HuH-7 (cell line): ENCODE measurements at regions not wholly inside any gene's neighbourhood (a gene's known extent, or its start where the extent isn't known, plus 50 kb on each side); places are given as distances from the start of the nearest gene placed in this dataset.
"Not testable (repeated sequence)": the region's sequence is repeated elsewhere in the genome, so short reads cannot be mapped to it uniquely, and the experiment has no call there.

ENCODE experiments used
- DNase-seq: peaks from one replicate; pipeline ENCODE4 v3.0.0; 2011; ENCODE audit warnings: low spot score

DNA sequence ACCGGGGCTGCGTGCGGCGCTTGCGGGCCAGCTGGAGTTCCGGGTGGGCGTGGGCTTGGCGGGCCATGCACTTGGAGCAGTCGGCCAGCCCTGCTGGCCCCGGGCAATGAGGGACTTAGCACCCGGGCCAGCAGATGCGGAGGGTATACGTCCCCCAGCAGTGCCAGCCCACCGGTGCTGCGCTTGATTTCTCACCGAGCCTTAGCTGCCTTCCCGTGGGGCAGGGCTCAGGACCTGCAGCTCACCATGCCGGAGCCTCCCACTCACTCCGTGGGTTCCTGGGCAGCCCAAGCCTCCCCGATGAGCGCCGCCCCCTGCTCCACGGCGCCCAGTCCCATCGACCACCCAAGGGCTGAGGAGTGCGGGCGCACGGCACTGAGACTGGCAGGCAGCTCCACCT lies 51.4 kb upstream of the INPP4B start:
- not testable (repeated sequence) for DNase-seq

- DNase-seq: no peak
Observed at GRCh38 chr4:142900622-142901021, 54.5 kb upstream of the INPP4B start.

- no peak for DNase-seq
Observed at GRCh38 chr4:142901166-142901662, 55.1 kb upstream of the INPP4B start.

- DNase-seq: not testable (repeated sequence)
Observed at GRCh38 chr4:142903617-142904016, 57.5 kb upstream of the INPP4B start.

- no peak for DNase-seq
Observed at GRCh38 chr4:142909908-142910307, 63.8 kb upstream of the INPP4B start.

DNA sequence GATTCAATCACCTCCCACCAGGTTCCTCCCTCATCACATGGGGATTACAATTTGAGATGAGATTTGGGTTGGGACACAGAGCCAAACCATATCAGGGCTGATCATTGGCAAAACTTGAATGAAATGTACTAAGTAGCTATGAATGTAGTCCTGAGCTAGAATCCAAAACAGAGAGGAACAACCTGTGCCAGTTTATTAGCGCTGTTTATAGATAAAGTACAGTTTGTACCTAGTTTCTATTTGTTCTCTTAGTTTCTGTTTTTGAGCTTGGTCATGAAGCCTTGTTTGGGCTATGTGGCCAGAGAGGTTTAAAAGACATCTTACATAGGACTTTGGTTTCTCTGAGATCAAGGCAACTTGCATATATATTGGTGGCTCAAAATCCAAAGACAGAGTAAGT lies 66.9 kb upstream of the INPP4B start:
- DNase-seq: no peak

DNA sequence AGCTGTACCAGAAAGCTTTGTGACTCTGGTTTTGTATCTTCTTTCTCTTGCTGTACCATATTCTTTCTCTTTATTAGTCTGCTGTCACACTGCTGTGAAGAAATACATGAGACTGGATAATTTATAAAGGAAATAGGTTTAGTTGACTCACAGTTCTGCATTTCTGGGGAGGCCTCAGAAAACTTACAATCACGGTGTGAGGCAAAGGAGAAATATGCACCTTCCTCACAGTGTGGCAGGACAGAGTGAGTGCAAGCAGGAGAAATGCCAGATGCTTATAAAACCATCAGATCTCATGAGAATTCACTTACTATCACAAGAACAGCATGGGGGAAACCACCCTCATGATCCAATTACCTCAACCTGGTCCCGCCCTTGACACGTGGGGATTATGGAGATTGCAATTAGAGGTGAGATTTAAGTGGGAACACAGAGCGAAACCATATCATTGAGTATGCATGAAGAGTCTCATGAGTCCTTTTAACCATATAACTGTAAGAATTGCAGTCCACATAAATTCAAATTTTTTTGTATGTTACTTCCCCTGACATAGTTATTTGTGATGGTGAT lies 67.4 kb upstream of the INPP4B start:
- DNase-seq: no peak

GRCh38 chr4:142917678-142918077 lies 71.6 kb upstream of the INPP4B start:
- no peak for DNase-seq

DNA sequence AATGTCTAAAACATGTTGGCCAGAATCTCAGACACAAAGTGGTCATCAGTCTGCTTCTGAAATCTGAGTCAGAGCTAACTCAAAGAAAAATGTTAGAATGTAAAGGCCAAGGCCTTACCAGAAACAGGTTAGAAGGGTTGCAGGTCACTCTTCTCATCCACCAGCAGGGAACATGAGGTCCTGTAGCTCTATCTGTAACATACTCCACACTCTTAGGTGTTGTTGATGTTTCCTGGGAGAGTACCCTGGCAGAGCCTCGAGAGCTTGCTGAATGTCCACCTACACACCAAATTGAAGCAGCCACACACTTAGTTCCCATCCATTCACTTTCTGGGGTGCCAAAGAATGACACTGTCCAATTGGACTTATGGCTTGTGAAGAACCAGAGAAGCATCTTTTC lies 76.6 kb upstream of the INPP4B start:
- no peak for DNase-seq

GRCh38 chr4:142923619-142924018 lies 77.5 kb upstream of the INPP4B start:
- DNase-seq: no peak

- DNase-seq: no peak
Observed at GRCh38 chr4:142925161-142925560, 79.1 kb upstream of the INPP4B start.

DNA sequence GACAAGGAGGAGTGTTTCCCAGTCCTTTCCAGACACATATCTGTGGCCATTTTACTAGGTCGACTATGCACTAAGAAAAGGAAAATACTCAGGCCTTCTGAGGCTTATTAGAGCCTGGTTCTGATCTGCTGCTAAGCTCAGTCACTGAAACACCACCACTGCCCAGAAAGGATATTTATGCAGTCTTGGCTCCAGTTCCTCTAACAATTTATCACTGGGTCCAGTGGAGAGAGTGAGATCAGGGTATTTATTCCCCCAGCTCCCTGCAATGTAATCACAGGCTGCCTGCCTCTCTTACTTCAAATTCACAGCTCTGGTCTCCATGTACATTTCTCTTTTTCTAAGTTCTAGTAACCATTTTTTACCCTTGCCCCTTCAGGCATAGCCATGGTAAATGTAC lies 81.6 kb upstream of the INPP4B start:
- DNase-seq: no peak

DNA sequence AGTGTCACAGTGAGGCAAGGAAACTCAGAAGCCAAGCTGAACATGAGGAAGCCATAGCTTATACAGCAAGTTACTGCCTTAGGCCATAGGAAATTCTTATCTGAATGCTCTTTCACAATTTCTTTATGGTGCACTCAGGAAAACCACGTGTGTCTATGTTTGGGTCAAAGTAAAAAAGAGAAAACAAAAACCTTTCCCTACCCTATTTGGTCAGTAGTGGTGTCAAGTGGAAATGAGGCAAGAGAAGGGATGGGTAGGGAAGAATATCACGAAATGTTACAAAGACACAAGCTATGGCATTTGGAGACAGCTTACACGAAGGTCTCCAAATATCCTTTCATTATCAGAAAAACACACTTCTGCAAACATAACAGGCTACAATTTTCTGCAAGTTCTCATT lies 83.4 kb upstream of the INPP4B start:
- no peak for DNase-seq

DNA sequence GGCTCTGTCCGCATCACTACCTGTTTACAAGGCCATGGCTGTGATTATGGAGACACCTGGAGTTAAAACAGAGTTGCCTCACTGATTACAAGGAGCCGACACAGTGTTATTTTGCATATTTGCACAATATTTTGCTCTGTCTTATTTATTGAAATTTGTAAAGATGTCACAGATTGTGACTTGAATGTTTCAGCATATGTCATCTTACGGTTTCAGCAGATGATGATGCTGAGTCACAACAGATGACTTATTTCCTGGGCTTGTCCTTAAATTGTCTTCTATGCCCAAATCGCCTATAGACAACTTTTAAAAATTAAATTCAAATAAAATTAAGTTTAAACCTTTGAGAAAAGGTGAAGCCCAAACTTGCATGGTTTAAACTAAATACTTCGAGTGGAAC lies 87.1 kb upstream of the INPP4B start:
- no peak for DNase-seq

DNA sequence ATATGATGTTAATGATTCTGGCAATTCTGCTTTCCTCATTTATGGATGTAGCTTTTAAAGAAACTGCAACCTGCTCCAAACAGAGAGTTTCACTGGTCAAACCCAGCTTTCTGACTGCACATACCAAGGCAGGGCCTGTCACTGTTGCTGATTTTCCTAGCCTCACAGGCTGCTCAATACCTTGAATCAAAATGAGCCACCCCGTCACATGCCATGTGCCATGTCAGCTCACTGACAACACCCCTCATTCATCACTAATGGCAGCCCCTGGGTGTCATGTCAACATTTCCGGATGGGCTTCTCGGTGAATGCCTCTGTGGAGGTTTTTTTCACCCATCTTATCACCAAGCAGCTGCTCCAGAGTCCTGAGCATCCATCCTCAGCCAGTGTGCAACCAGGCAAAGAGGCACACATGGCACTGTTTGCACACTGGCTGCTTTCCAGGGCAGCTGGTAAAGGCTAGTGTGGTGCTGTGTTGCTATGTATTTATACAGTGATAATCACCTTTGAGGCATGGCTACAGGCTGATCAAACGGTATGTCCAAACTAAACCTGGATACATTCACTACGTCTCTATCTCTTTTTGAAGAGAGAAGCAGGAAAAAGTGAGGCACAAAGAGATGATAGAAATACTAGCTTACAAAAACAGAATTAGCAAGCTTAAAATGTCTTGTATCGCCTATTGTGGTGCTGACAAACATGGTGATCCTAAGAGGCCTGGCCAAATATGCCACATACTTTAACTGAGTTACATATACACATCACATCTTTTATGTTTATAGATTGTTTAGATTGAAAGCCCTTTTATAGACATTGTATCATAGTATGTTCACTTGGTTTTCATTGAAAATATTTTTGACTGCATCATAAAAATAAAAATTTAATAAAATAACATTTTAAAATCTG lies 94.6 kb upstream of the INPP4B start:
- DNase-seq: no peak

DNA sequence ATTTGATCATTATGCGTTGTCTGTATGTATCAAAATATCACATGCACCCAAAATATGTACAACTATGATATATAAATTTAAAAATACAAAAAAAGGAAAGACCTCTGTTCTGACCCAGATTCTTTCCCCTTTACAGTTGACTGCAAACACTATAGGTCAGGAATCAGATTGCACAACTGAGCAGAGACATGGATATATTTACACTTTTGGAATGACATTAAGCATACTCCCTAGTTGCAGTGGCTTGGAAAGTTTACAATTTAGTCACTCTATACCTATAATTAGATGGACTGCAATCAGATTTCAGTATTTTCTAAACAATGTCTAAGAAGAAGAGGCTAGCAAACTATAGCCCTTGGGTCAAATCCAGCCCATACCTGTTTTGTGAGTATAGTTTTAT lies 98.5 kb upstream of the INPP4B start:
- no peak for DNase-seq

DNA sequence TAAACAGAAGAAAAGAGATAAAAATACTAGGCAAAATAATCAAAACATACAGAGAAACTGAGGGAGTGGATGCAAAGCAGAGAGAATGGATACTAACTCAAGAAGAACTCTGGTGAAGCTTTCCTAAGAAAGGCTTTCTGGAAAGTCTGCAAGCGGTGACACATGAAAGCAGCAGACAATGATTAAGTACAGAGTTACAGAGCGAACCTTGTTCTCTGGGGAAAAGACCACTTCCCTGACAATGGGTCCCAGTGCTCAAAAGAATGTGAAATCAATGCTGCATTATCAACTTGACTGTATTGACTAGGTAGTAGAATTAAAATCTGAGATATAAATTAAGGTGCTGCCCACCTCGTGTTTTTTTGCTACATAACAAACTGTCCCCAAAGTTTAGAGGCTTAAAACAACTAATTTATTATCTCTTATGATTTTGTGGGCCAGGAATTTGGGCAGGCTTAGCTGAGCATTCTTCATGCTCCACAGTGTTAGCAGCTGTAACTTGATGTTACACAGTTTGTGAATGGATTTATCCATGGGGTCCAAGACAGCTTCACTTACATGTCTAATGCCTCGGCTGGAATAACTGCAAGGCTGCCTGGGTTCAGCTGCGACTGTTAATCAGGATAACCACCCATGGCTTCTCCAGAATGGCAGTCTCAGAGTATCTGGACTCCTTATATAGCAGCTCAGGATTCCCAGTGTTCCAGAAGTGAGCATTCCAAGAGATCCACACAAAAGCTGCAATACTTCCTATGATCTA lies 106.9 kb upstream of the INPP4B start:
- DNase-seq: no peak

DNA sequence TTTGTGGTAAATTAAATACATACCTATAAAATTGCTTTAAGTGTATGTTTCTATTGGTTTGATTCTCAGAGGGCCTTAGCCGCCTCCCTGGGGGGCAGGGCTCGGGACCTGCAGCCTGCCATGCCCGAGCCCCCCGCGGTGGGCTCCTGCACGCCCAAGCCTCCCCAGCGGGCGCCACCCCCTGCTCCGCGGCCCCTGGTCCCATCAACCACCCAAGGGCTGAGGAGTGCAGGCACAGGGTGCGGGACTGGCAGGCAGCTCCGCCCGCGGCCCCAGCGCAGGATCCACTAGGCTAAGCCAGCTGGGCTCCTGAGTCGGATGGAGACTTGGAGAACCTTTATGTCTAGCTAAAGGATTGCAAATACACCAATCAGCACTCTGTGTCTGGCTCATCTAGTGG lies 108.3 kb upstream of the INPP4B start:
- DNase-seq: no peak

- DNase-seq: no peak
Observed at GRCh38 chr4:142955501-142955900, 109.4 kb upstream of the INPP4B start.

GRCh38 chr4:142959173-142959572 lies 113.1 kb upstream of the INPP4B start:
- DNase-seq: no peak

DNA sequence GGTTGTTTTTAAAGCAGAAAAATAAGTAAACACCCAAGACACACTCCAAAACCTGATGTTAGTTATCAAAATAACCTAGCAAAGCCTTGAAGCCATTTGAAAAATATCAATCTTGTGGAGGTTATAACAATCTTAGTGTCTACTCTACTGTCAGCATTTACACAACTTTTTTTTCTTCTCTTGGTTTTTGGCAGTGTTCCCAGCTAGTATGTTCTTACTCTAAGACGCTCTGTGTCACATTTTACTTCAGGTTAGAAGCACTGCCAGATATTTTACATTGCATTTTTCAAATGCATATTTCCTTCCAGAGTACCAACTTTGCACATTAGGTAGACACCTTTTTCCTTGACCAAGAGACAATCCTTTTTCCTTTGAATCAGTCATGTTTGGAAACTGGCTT lies 114.0 kb upstream of the INPP4B start:
- no peak for DNase-seq

GRCh38 chr4:142960867-142961644 lies 115.0 kb upstream of the INPP4B start:
- no peak for DNase-seq
